HUDEP-2 (cell line): ENCODE measurements at regions not wholly inside any gene's neighbourhood (a gene's known extent, or its start where the extent isn't known, plus 50 kb on each side); places are given as distances from the start of the nearest gene placed in this dataset.

Experiments used
- DNase-seq, 76 experiments: peaks; one replicate each; lab custom pipeline; 2025; ENCODE audit not compliant: unreplicated experiment in 76 of 76; lab: John Stamatoyannopoulos, UW

DNA sequence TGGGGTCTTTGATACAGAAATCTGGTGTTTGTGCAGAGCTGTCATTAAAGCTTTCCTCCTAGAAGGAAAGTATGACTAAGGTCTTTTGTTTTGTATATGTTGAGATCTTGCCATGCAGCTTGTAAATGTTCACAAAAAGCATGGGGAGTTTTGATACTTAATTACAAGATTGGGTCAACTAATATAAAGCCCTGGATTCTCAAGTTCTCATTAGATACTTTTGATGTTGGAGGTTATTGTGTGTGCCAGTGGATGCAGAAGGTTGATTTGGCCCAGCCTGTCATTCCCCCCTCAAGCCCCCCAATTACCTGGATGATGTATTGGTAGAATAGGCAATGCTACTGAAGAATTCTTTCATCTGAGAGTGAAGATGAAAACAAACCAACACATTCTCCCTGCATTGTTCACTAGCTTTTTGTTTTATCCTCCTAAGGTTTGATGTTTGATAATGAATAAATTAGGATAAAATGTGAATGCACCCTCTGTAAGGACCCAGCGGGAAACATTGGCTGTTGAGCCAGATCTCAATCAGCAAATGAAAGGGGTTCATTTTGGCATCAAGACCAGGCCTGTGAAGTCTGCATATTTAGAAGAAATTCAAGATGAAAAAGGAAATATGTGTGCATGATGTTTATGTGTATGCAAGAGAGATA lies 61.9 kb upstream of the ADAMTS19 start:
- no peak for DNase-seq

DNA sequence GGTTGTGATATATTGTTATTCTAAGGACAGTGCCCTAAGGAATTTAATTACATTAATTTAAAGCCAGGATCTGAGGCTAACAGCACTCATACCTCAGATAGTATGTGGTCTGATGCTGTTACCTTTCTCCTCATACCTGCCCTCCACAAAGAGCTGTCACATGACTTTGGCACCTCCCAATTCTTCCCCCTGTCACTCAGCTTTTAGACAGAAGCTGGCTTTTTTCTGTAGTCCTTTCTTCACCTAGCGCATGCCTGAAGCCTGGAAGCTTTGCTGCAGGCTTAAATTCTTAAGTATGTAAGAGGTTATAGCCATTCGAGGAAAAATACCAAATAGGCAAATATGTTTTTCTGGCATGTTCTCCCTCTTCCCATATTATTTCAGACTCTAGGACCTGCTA lies 61.0 kb upstream of the ADAMTS19 start:
- DNase-seq, result no peak

- no peak for DNase-seq
Observed at GRCh38 chr5:129400395-129400983, 59.6 kb upstream of the ADAMTS19 start.

DNA sequence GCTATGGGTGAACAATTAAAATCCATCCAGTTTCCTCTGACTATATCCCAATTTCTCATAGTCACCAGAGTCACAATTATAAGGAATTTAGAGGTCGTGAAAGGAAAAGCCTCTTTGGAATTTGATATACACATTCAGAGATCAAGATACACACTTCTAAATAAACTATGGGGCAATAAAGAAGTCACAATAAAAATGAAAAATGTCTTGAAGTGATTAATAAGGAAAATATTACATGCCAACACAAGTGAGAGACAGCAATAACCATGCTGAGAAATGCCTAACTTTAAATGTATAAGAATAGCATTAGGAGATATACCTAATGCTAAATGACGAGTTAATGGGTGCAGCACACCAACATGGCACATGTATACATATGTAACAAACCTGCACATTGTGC lies 54.9 kb upstream of the ADAMTS19 start:
- no peak for DNase-seq

DNA sequence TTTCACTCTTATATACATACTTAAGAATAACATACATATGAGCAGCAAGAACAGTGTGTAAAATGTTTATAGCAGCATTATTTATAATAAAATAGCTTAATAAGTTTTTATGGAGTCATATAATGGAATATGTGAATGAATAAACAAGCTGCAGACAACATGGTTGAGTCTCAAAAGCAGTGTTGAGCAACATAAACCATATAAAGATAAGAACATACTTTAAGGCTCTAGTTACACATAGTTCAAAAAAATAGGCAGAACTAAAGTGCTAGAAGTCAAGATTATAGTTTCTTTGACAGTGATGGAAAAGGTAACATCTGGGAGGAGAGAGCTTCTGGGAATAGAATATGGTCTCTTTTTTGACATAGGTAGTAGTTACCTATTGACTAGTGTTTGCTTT lies 53.7 kb upstream of the ADAMTS19 start:
- no peak for DNase-seq
